GM10266 (cell line): ENCODE measurements at regions not wholly inside any gene's neighbourhood (a gene's known extent, or its start where the extent isn't known, plus 50 kb on each side); places are given as distances from the start of the nearest gene placed in this dataset.

ENCODE experiments used
- DNase-seq: peaks from one replicate; pipeline ENCODE4 v3.0.0; 2012; ENCODE audit errors: extremely low spot score
- TF ChIP-seq, protein P1 (sequence below): IDR thresholded peaks from 2 replicates; pipeline ENCODE4 v1.5.1; 2012; ENCODE audit warnings: mild to moderate bottlenecking, low read depth; ENCODE audit not compliant: control insufficient read depth, insufficient read depth; ENCODE audit errors: missing control alignments

DNA sequence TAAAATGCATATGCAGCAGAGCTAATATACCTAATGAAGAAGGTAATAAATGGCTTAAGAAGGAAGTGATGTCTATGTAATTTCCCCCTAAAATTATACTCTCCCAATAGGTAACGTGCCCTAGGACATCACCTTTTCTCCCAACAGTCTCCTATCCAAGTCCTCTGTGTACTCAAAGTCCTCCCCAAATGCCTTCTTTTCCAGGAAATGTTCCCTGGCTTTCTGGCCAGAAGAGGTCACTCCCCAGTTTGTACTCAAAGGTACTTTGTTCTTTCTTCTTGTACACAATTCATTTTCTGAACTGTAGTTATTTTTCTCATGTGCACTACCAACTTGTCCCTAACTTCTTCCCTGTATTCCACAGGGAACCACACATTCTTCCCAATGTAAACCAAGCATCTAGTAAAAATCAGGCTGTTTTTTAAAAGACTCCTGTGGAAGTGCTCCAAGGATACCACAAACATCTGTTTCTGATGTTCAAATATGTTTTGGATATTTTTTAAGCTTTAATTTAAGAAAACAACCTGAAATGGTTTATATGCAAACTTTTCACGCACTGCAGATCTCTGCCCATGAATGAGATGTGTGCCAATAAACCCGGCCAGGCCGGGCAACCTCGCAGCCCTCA, 262.3 kb upstream of the KLF14 start:
- no peak for DNase-seq
- TF ChIP-seq, protein P1, sequence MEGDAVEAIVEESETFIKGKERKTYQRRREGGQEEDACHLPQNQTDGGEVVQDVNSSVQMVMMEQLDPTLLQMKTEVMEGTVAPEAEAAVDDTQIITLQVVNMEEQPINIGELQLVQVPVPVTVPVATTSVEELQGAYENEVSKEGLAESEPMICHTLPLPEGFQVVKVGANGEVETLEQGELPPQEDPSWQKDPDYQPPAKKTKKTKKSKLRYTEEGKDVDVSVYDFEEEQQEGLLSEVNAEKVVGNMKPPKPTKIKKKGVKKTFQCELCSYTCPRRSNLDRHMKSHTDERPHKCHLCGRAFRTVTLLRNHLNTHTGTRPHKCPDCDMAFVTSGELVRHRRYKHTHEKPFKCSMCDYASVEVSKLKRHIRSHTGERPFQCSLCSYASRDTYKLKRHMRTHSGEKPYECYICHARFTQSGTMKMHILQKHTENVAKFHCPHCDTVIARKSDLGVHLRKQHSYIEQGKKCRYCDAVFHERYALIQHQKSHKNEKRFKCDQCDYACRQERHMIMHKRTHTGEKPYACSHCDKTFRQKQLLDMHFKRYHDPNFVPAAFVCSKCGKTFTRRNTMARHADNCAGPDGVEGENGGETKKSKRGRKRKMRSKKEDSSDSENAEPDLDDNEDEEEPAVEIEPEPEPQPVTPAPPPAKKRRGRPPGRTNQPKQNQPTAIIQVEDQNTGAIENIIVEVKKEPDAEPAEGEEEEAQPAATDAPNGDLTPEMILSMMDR, result no peak

DNA sequence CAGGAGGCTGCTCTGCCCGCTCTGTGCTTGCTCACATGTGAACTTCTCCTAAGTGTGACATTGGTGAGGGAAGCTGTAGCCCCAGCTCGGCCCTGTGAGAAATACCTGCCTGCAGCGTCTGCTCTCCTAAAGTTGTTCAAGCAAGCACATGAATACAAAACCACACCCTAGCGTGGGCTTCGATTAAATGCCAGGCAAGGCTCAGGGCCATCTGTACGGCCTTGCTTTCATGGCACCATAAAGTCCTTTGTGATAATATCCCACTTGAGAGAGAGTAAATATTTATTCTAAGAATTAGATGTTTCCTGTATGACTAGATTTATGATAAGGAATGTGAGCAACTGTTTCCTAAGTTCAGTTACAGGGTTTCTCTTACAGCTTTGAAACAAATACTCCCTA, 262.8 kb upstream of the KLF14 start:
- TF ChIP-seq, protein P1, result no peak
- DNase-seq, result no peak

DNA sequence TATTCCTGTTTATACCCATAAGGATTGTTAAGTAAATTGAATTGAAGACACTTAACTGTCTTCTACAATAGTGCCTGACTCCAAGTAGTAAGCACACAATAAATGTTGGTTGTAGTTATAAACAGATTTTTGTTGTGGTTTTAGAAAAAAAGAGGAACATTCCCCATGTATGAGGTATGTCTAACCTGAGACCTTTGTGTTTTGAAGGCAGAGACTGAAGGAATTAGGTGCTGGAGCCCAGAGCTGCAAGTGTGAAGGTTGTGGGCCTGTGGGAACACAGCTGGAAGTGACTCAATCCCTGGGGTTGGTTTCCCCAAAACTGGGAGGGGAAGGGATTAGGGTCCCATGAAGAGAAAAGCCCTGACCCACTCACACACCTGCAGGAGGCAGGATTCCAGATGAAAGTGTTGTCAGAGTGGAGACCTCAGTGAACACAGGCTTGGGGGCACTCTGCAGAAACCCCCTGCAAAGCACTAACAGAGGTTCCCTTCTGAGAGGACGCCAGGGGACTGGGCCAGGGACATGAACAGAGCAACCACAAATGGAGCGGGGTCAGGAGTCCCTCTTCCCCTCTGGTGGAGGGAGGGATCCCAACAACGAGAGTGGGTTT, 265.1 kb upstream of the KLF14 start:
- no peak for DNase-seq

DNA sequence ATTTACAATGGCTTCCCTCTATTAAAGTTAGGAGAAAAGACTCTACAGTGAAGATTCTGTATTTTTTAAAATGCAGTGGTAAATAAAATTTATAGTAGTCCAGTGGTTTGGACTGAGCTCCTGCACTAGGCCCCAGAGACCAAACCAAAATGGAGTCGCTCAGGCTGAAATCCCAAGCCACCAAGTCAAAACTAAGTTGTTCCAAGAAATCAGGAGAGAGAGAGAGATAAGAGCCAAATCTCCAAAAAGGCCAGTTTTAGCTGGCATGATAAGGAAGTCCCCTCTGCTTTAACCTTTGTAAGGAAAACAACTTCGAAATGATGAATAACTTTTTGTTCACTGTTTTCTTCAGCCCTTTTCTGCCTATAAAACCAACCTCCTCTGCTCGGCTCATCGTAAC, 265.9 kb upstream of the KLF14 start:
- TF ChIP-seq, protein P1, result no peak
- DNase-seq, result no peak

More for the DNA sequence above, 265.1 kb upstream of the KLF14 start:
- TF ChIP-seq, protein P1, result no peak

DNA sequence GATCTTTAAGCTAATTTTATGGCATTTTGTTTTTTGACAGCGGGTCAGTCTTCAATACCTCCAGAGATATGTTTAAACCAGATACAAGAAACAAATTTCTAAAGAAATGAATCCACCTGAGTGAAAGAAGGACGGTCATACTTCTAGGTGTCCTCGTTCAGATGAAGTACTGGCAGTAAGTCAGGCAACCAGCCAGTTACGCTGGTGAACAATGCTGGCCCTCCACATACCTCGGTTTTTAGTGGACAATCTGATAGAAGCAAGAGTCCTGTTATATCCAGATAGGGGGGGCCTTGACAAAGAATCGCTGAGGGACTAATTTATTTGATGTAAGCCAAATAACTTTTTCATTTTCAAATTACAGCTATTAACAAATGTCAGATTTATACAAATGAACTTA, 266.4 kb upstream of the KLF14 start:
- TF ChIP-seq, protein P1, result no peak
- DNase-seq, result no peak

DNA sequence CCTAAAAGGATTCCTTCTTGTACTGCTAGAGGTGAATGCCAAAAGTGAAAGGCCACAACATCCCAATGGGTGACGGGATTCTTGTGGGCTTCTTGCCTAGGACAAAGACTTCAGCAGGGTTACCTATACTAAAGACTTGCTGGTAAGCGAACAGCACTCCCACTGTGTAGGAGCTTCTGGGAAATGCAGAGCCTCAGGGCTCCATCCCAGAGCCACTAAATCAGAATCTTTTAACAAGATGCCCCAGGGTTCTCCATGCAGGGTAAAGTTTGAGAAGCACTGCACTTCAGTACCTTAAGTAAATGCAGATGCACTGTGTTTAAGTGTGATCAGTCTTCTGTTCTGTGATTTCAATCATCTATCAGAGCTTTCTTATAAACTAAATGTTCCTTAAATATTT, 266.9 kb upstream of the KLF14 start:
- TF ChIP-seq, protein P1, result no peak
- no peak for DNase-seq

DNA sequence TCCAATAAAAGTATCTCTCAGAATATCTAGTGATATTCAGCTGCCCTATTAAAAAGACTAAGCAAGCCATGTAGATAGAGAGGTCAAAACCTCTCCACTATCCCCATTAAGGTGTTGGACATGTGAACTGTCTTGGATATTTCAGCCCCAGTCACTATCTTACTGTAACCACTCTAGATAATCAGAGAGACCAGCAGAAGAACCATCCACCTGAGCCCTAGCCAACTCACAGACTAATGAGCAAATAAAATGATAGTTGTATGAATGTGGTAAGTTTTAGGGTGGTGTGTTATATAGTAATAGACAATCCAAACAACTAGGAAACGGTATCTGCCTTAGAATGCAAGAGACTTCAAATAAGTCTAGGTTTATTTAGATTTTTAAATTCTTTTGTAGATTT, 268.6 kb upstream of the KLF14 start:
- TF ChIP-seq, protein P1, result no peak
- no peak for DNase-seq
